ENCODE measurements at regions not wholly inside any gene's neighbourhood (a gene's known extent, or its start where the extent isn't known, plus 50 kb on each side); places are given as distances from the start of the nearest gene placed in this dataset.

GRCh38 chr11:13889552-13890249 is 72.8 kb upstream of the SPON1 start:
- H3K4me3 ChIP-seq (ENCODE audit: insufficient read depth, low read length): no peak overlapping the region
- no peaks in the 10 kb centered on the region for H3K4me1 ChIP-seq (ENCODE audit: insufficient read depth, low read length)
- no peaks in the 10 kb centered on the region for H3K9me3 ChIP-seq (ENCODE audit: low read depth, low read length)
- no peak overlapping the region for H3K4me2 ChIP-seq (ENCODE audit: insufficient read depth, low read length)
- H4K20me1 ChIP-seq (ENCODE audit: insufficient read depth, low read length): no peaks in the 10 kb centered on the region
- no peaks in the 10 kb centered on the region for H3K27me3 ChIP-seq (ENCODE audit: insufficient read depth, low read length)
- TF ChIP-seq CTCF (IDR thresholded peaks at IDR 0.05; ENCODE audit: extremely low read depth, low read depth, low read length): no peak
- no peak overlapping the region for H2AFZ ChIP-seq (ENCODE audit: low read length)
- no peaks in the 10 kb centered on the region for H3K36me3 ChIP-seq (ENCODE audit: insufficient read depth, low read length)
- no peaks in the 10 kb centered on the region for H3K79me2 ChIP-seq (ENCODE audit: insufficient read depth, low read length)
- H3K27ac ChIP-seq (ENCODE audit: low read depth, low read length): no peak overlapping the region
- no peak for DNase-seq (ENCODE audit: insufficient read length, low spot score, missing footprints)

- no peak for DNase-seq (ENCODE audit: insufficient read length, low spot score, missing footprints)
- no peak for TF ChIP-seq CTCF (IDR thresholded peaks at IDR 0.05; ENCODE audit: extremely low read depth, low read depth, low read length)
Measured at GRCh38 chr11:13891911-13892310, 70.6 kb upstream of the SPON1 start.

GRCh38 chr11:13896175-13896980 is 66.1 kb upstream of the SPON1 start:
- no peak overlapping the region for H3K4me2 ChIP-seq (ENCODE audit: insufficient read depth, low read length)
- H2AFZ ChIP-seq (ENCODE audit: low read length): no peak overlapping the region
- DNase-seq (ENCODE audit: insufficient read length, low spot score, missing footprints): no peak
- H3K4me3 ChIP-seq (ENCODE audit: insufficient read depth, low read length): no peak overlapping the region
- no peaks in the 10 kb centered on the region for H4K20me1 ChIP-seq (ENCODE audit: insufficient read depth, low read length)
- TF ChIP-seq CTCF (IDR thresholded peaks at IDR 0.05; ENCODE audit: extremely low read depth, low read depth, low read length): no peak
- no peak overlapping the region for H3K27ac ChIP-seq (ENCODE audit: low read depth, low read length)
- no peaks in the 10 kb centered on the region for H3K4me1 ChIP-seq (ENCODE audit: insufficient read depth, low read length)
- no peaks in the 10 kb centered on the region for H3K36me3 ChIP-seq (ENCODE audit: insufficient read depth, low read length)
- no peaks in the 10 kb centered on the region for H3K27me3 ChIP-seq (ENCODE audit: insufficient read depth, low read length)
- no peaks in the 10 kb centered on the region for H3K79me2 ChIP-seq (ENCODE audit: insufficient read depth, low read length)
- H3K9me3 ChIP-seq (ENCODE audit: low read depth, low read length): no peaks in the 10 kb centered on the region

More at GRCh38 chr11:13891911-13892310, 70.6 kb upstream of the SPON1 start:
- no peaks in the 10 kb centered on the region for H3K36me3 ChIP-seq (ENCODE audit: insufficient read depth, low read length)
- H3K79me2 ChIP-seq (ENCODE audit: insufficient read depth, low read length): no peaks in the 10 kb centered on the region
- H3K27me3 ChIP-seq (ENCODE audit: insufficient read depth, low read length): no peaks in the 10 kb centered on the region
- H4K20me1 ChIP-seq (ENCODE audit: insufficient read depth, low read length): no peaks in the 10 kb centered on the region
- H3K4me2 ChIP-seq (ENCODE audit: insufficient read depth, low read length): no peak overlapping the region
- H3K4me1 ChIP-seq (ENCODE audit: insufficient read depth, low read length): no peaks in the 10 kb centered on the region
- H3K4me3 ChIP-seq (ENCODE audit: insufficient read depth, low read length): no peak overlapping the region
- no peaks in the 10 kb centered on the region for H3K9me3 ChIP-seq (ENCODE audit: low read depth, low read length)
- no peak overlapping the region for H3K27ac ChIP-seq (ENCODE audit: low read depth, low read length)
- H2AFZ ChIP-seq (ENCODE audit: low read length): no peak overlapping the region

- TF ChIP-seq CTCF (IDR thresholded peaks at IDR 0.05; ENCODE audit: extremely low read depth, low read depth, low read length): no peak
- Histone ChIP-seq H3K36me3 (ENCODE audit: insufficient read depth, low read length) (no peaks in the 10 kb centered on the region), H3K27ac (ENCODE audit: low read depth, low read length) (no peak overlapping the region), H3K9me3 (ENCODE audit: low read depth, low read length) (no peaks in the 10 kb centered on the region), H4K20me1 (ENCODE audit: insufficient read depth, low read length) (no peaks in the 10 kb centered on the region), H3K4me1 (ENCODE audit: insufficient read depth, low read length) (no peaks in the 10 kb centered on the region), H3K27me3 (ENCODE audit: insufficient read depth, low read length) (no peaks in the 10 kb centered on the region), H2AFZ (ENCODE audit: low read length) (no peak overlapping the region), H3K4me3 (ENCODE audit: insufficient read depth, low read length) (no peak overlapping the region), H3K4me2 (ENCODE audit: insufficient read depth, low read length) (no peak overlapping the region), H3K79me2 (ENCODE audit: insufficient read depth, low read length) (no peaks in the 10 kb centered on the region)
- DNase-seq (ENCODE audit: insufficient read length, low spot score, missing footprints): no peak
Measured at GRCh38 chr11:13896981-13897353, 65.6 kb upstream of the SPON1 start.
